Glutamatergic neuron (in vitro differentiated cells): ENCODE measurements at regions not wholly inside any gene's neighbourhood (a gene's known extent, or its start where the extent isn't known, plus 50 kb on each side); places are given as distances from the start of the nearest gene placed in this dataset.

ENCODE experiments used
- DNase-seq: peaks from one replicate; pipeline ENCODE4 v3.0.0; 2022
- H3K27ac Mint-ChIP-seq: one replicate; pipeline ENCODE4 v1.8.0; 2020; ENCODE audit warnings: mild to moderate bottlenecking, mixed read lengths, inconsistent platforms; ENCODE audit not compliant: unreplicated experiment
- H3K27me3 Mint-ChIP-seq: one replicate; pipeline ENCODE4 v1.8.0; 2020; ENCODE audit warnings: mild to moderate bottlenecking, moderate library complexity, mixed read lengths, inconsistent platforms; ENCODE audit not compliant: unreplicated experiment
- H3K36me3 Mint-ChIP-seq: one replicate; pipeline ENCODE4 v1.8.0; 2020; ENCODE audit warnings: mild to moderate bottlenecking, mixed read lengths, inconsistent platforms; ENCODE audit not compliant: unreplicated experiment
- H3K4me1 Mint-ChIP-seq: one replicate; pipeline ENCODE4 v1.8.0; 2020; ENCODE audit warnings: mild to moderate bottlenecking, low read depth, mixed read lengths, inconsistent platforms; ENCODE audit not compliant: unreplicated experiment
- H3K4me3 Mint-ChIP-seq: one replicate; pipeline ENCODE4 v1.8.0; 2020; ENCODE audit warnings: mild to moderate bottlenecking, mixed read lengths, inconsistent platforms; ENCODE audit not compliant: unreplicated experiment
- H3K9me3 Mint-ChIP-seq: one replicate; pipeline ENCODE4 v1.8.0; 2020; ENCODE audit warnings: mild to moderate bottlenecking, moderate library complexity, mixed read lengths, inconsistent platforms; ENCODE audit not compliant: unreplicated experiment
- TF ChIP-seq, protein P1 (sequence below): fragments of 200-600 bp; sonication (generic); IDR thresholded peaks from one replicate; pipeline ENCODE4 v1.5.0; 2021; ENCODE audit not compliant: partially characterized antibody, unreplicated experiment

- peaks cover 22% of the 10 kb centered on the region for H3K4me1 Mint-ChIP-seq
- peak overlapping the region; percentile 15 for H3K4me3 Mint-ChIP-seq
- H3K36me3 Mint-ChIP-seq: no peaks in the 10 kb centered on the region
- H3K27ac Mint-ChIP-seq: peak overlapping the region; percentile 76
- H3K9me3 Mint-ChIP-seq: peaks cover 20% of the 10 kb centered on the region
- TF ChIP-seq, protein P1, sequence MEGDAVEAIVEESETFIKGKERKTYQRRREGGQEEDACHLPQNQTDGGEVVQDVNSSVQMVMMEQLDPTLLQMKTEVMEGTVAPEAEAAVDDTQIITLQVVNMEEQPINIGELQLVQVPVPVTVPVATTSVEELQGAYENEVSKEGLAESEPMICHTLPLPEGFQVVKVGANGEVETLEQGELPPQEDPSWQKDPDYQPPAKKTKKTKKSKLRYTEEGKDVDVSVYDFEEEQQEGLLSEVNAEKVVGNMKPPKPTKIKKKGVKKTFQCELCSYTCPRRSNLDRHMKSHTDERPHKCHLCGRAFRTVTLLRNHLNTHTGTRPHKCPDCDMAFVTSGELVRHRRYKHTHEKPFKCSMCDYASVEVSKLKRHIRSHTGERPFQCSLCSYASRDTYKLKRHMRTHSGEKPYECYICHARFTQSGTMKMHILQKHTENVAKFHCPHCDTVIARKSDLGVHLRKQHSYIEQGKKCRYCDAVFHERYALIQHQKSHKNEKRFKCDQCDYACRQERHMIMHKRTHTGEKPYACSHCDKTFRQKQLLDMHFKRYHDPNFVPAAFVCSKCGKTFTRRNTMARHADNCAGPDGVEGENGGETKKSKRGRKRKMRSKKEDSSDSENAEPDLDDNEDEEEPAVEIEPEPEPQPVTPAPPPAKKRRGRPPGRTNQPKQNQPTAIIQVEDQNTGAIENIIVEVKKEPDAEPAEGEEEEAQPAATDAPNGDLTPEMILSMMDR: no peak
- DNase-seq: no peak
- peaks cover 26% of the 10 kb centered on the region for H3K27me3 Mint-ChIP-seq
Observed at GRCh38 chr12:124402248-124403066, 107.6 kb downstream of the RFLNA start.

GRCh38 chr12:124401704-124402221, 106.9 kb downstream of the RFLNA start:
- peaks cover 22% of the 10 kb centered on the region for H3K4me1 Mint-ChIP-seq
- H3K36me3 Mint-ChIP-seq: no peaks in the 10 kb centered on the region
- no peak overlapping the region for H3K4me3 Mint-ChIP-seq
- TF ChIP-seq, protein P1: no peak
- peak overlapping the region; percentile 73 for H3K27ac Mint-ChIP-seq
- peaks cover 20% of the 10 kb centered on the region for H3K9me3 Mint-ChIP-seq
- DNase-seq: no peak
- H3K27me3 Mint-ChIP-seq: peaks cover 26% of the 10 kb centered on the region

GRCh38 chr12:124400124-124400523, 105.2 kb downstream of the RFLNA start:
- no peak for DNase-seq
- TF ChIP-seq, protein P1: no peak
- Mint-ChIP-seq H3K4me1 (peaks cover 29% of the 10 kb centered on the region), H3K4me3 (no peak overlapping the region), H3K27ac (no peak overlapping the region), H3K36me3 (no peaks in the 10 kb centered on the region), H3K27me3 (peaks cover 34% of the 10 kb centered on the region), H3K9me3 (peaks cover 24% of the 10 kb centered on the region)

DNA sequence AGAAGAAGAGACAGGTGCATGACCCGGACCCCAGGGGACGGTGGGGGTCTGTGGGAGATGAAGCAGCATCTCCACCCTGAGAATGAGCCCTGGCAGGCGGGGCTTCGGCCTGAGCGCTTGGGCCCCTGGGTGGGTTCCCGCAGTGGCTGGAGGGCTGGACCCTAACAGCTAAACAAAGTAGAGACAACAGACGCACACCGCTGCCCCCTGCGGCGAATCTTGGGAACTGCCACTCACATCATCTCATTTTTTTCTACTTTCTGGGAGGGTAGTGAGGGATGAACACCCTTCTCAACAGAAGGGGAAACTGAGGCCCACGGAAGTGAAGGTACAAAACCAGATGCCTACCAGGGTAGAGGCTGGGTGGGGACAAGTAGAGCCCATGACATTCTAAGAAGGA, 104.7 kb downstream of the RFLNA start:
- DNase-seq: peak; percentile 64
- no peak overlapping the region for H3K4me3 Mint-ChIP-seq
- peaks cover 29% of the 10 kb centered on the region for H3K4me1 Mint-ChIP-seq
- peaks cover 21% of the 10 kb centered on the region for H3K9me3 Mint-ChIP-seq
- no peaks in the 10 kb centered on the region for H3K36me3 Mint-ChIP-seq
- TF ChIP-seq, protein P1: peak; percentile 80
- peak overlapping the region; percentile 68 for H3K27ac Mint-ChIP-seq
- peaks cover 34% of the 10 kb centered on the region for H3K27me3 Mint-ChIP-seq

GRCh38 chr12:124398578-124399227, 103.8 kb downstream of the RFLNA start:
- H3K4me3 Mint-ChIP-seq: no peak overlapping the region
- no peaks in the 10 kb centered on the region for H3K36me3 Mint-ChIP-seq
- H3K27me3 Mint-ChIP-seq: peaks cover 34% of the 10 kb centered on the region
- H3K9me3 Mint-ChIP-seq: peaks cover 24% of the 10 kb centered on the region
- TF ChIP-seq, protein P1: no peak
- H3K4me1 Mint-ChIP-seq: peaks cover 30% of the 10 kb centered on the region
- no peak for DNase-seq
- no peak overlapping the region for H3K27ac Mint-ChIP-seq
